Fibroblast of lung (primary cell): ENCODE measurements at regions not wholly inside any gene's neighbourhood (a gene's known extent, or its start where the extent isn't known, plus 50 kb on each side); places are given as distances from the start of the nearest gene placed in this dataset.

ENCODE experiments used
- EZH2 ChIP-seq: IDR thresholded peaks from 2 replicates; pipeline ENCODE4 v1.5.1; 2012; ENCODE audit warnings: low read length, control low read depth, mild to moderate bottlenecking; ENCODE audit errors: missing control alignments
- TF ChIP-seq, protein P1 (sequence below), 2 donors: IDR thresholded peaks in 1 of 2; conservative IDR thresholded peaks in 1 of 2; 1 replicate in 1 of 2; 2 replicates in 1 of 2; pipeline ENCODE4 v1.5.1; 2011 to 2012; ENCODE audit warnings: low read length in 2 of 2, control low read depth in 1 of 2, inconsistent platforms in 1 of 2, low read depth in 1 of 2, mild to moderate bottlenecking in 1 of 2

DNA sequence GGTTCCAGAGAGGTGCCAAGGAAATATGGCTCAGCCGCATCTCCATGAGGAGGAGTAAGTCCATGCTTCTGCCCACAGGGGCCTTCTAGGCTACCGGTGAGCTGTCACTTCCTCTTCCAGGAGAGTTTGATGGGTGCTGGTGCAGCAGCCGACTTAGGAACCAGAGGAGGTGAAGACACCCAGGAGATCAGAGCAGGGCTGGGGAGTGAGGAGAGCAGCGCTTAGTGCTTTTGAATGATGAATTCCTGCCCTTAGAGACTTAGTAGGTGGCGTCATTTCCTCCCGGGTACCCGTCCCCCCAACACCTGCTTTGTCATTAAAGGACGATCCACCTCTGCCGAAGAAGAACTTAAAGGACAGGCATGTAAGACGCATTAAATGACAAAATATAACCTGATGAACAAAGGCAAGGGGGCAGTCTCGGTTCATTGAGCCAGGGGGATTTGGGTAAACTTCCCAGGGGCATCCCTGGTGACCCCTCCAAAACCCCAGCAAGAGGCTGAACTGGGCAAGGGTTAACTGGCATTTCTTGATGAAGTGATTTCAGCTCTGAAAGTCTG lies 67.6 kb downstream of the HES1 start:
- TF ChIP-seq, protein P1, sequence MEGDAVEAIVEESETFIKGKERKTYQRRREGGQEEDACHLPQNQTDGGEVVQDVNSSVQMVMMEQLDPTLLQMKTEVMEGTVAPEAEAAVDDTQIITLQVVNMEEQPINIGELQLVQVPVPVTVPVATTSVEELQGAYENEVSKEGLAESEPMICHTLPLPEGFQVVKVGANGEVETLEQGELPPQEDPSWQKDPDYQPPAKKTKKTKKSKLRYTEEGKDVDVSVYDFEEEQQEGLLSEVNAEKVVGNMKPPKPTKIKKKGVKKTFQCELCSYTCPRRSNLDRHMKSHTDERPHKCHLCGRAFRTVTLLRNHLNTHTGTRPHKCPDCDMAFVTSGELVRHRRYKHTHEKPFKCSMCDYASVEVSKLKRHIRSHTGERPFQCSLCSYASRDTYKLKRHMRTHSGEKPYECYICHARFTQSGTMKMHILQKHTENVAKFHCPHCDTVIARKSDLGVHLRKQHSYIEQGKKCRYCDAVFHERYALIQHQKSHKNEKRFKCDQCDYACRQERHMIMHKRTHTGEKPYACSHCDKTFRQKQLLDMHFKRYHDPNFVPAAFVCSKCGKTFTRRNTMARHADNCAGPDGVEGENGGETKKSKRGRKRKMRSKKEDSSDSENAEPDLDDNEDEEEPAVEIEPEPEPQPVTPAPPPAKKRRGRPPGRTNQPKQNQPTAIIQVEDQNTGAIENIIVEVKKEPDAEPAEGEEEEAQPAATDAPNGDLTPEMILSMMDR (conservative IDR thresholded peaks at IDR 0.05 in 1 of 2, IDR thresholded peaks at IDR 0.05 in 1 of 2; ENCODE audit: low read depth in 1 of 2, low read length in 2 of 2) = no peak
- no peak for TF ChIP-seq EZH2
